AG20443 (cell line): ENCODE measurements at regions not wholly inside any gene's neighbourhood (a gene's known extent, or its start where the extent isn't known, plus 50 kb on each side); places are given as distances from the start of the nearest gene placed in this dataset.
"Not testable (repeated sequence)": the region's sequence is repeated elsewhere in the genome, so short reads cannot be mapped to it uniquely, and the experiment has no call there.

ENCODE experiments used
- DNase-seq: peaks from one replicate; pipeline ENCODE4 v3.0.0; 2012; ENCODE audit warnings: low spot score, mixed read lengths

- DNase-seq, result no peak
These were observed 50.9 kb downstream of the DISP1 start for GRCh38 chr1:222865718-222866117.

- no peak for DNase-seq
These were observed 52.5 kb downstream of the DISP1 start for GRCh38 chr1:222867316-222867715.

GRCh38 chr1:222876182-222876581, 61.3 kb downstream of the DISP1 start:
- no peak for DNase-seq

GRCh38 chr1:222877854-222878253, 63.0 kb downstream of the DISP1 start:
- DNase-seq, result no peak

- DNase-seq, result peak; percentile 10
These were observed 65.7 kb downstream of the DISP1 start for GRCh38 chr1:222880587-222880986.

- no peak for DNase-seq
These were observed 71.5 kb downstream of the DISP1 start for GRCh38 chr1:222886194-222886854.

- no peak for DNase-seq
These were observed 72.1 kb downstream of the DISP1 start for GRCh38 chr1:222886878-222887351.

- no peak for DNase-seq
These were observed 74.6 kb downstream of the DISP1 start for GRCh38 chr1:222889440-222889839.

- no peak for DNase-seq
These were observed 75.9 kb downstream of the DISP1 start for GRCh38 chr1:222890716-222891115.

- DNase-seq, result no peak
These were observed 76.7 kb downstream of the DISP1 start for GRCh38 chr1:222891578-222891977.

GRCh38 chr1:222892137-222892769, 77.4 kb downstream of the DISP1 start:
- DNase-seq, result no peak

- no peak for DNase-seq
These were observed 78.4 kb downstream of the DISP1 start for GRCh38 chr1:222893255-222893654.

- no peak for DNase-seq
These were observed 79.5 kb downstream of the DISP1 start for GRCh38 chr1:222894331-222894730.

GRCh38 chr1:222896630-222897526, 82.0 kb downstream of the DISP1 start:
- DNase-seq, result no peak

- DNase-seq, result no peak
These were observed 82.8 kb downstream of the DISP1 start for GRCh38 chr1:222897527-222898190.

- DNase-seq, result no peak
These were observed 83.3 kb downstream of the DISP1 start for GRCh38 chr1:222898191-222898527.

GRCh38 chr1:222899471-222899870, 84.6 kb downstream of the DISP1 start:
- DNase-seq, result no peak

GRCh38 chr1:222904451-222904850, 89.6 kb downstream of the DISP1 start:
- DNase-seq, result no peak

GRCh38 chr1:222905151-222905550, 90.3 kb downstream of the DISP1 start:
- no peak for DNase-seq

GRCh38 chr1:222906271-222906739, 91.5 kb downstream of the DISP1 start:
- DNase-seq, result not testable (repeated sequence)

- peak; percentile 80 for DNase-seq
These were observed 94.7 kb downstream of the DISP1 start for GRCh38 chr1:222909586-222909985.

GRCh38 chr1:222910699-222911098, 95.9 kb downstream of the DISP1 start:
- peak; percentile 34 for DNase-seq
